ENCODE measurements at regions not wholly inside any gene's neighbourhood (a gene's known extent, or its start where the extent isn't known, plus 50 kb on each side); places are given as distances from the start of the nearest gene placed in this dataset.
"Not testable (repeated sequence)": the region's sequence is repeated elsewhere in the genome, so short reads cannot be mapped to it uniquely, and the experiment has no call there.

DNA sequence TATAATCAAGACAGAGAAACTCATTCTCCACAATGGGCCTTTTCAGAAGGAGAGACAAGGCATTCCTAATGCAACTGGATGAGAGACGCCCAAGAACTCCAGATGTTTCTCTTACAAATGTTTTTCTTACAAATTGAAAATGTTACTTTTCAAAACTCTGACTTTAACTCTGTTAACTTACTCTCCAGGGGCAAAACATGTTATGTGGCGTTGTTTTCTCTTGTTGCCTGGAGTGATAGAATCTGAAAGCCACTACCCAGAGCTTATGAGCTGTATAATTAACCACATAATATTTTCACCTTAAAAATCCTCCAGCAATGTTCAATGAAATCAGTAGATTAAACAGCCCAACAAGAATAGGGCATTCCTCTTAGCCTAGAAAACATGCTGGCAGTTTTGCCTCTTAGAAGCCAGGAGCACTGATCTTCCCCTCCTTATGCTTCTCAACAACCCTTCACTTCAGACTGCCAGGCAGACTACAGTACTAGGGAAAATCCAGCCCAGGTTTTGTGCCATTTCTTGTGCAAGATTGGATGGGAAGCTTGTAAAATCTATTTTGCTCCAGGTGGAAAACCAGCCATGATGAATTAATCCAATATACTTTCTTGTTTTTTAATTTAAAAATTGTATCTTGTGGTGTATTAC, 186.7 kb upstream of the GADL1 start:
- Histone ChIP-seq H3K4me1 (ENCODE audit: control insufficient read depth in 1 of 2, insufficient read depth in 2 of 2, low read length in 2 of 2) (no peaks in the 10 kb centered on the region), H3K4me3 (ENCODE audit: low read depth in 1 of 2, low read length in 2 of 2) (no peak overlapping the region), H3K36me3 (ENCODE audit: control insufficient read depth in 1 of 2, insufficient read depth in 2 of 2, low read length in 2 of 2) (no peaks in the 10 kb centered on the region), H3K27ac (ENCODE audit: low read length) (no peak overlapping the region), H3K27me3 (ENCODE audit: low read depth, low read length) (no peaks in the 10 kb centered on the region), H3K9me3 (ENCODE audit: control insufficient read depth in 1 of 2, low read length in 2 of 2) (no peaks in the 10 kb centered on the region)

DNA sequence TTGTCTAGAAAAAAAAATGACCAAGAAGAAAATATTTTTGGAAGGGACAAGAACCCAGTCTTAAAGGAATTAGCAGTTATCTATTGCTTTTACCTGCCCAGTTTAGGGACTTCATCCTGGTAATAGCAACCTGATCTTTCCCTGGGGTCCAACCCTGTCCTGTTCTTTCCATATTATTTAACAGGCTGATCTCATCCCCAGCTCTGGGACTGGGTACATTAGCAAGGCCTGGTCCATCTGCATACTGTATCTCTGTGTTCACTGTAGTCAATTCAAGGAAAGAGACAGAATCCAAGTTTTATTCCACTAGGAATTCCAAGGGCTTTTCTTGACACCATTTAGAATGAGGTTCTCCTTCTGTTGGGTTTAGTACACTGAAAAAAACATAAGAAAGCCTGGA, 191.7 kb upstream of the GADL1 start:
- H3K27ac ChIP-seq (ENCODE audit: low read length): no peak overlapping the region
- no peaks in the 10 kb centered on the region for H3K27me3 ChIP-seq (ENCODE audit: low read depth, low read length)
- H3K4me1 ChIP-seq (ENCODE audit: control insufficient read depth in 1 of 2, insufficient read depth in 2 of 2, low read length in 2 of 2): no peaks in the 10 kb centered on the region
- no peaks in the 10 kb centered on the region for H3K36me3 ChIP-seq (ENCODE audit: control insufficient read depth in 1 of 2, insufficient read depth in 2 of 2, low read length in 2 of 2)
- H3K4me3 ChIP-seq (ENCODE audit: low read depth in 1 of 2, low read length in 2 of 2): no peak overlapping the region
- no peaks in the 10 kb centered on the region for H3K9me3 ChIP-seq (ENCODE audit: control insufficient read depth in 1 of 2, low read length in 2 of 2)

DNA sequence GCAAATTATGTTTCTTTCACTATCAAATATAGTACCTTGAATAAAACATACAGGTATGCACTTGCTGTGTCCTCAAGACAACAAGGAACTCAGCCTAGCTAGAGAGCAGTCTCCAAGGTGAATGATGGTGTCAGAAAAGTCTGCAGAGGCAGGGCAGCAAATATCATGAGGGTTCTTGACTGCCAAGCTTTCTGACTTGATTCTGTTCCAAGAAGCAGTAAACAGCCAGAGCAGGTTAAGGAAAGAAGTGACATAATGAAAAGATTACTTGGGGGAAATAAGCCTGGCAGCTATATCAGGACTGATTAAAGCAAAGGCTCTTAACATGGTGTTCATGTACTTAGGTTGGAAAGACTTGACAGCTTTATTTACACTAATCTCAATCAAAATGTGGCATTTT, 192.2 kb upstream of the GADL1 start:
- H3K4me1 ChIP-seq (ENCODE audit: control insufficient read depth in 1 of 2, insufficient read depth in 2 of 2, low read length in 2 of 2): no peaks in the 10 kb centered on the region
- H3K27ac ChIP-seq (ENCODE audit: low read length): no peak overlapping the region
- H3K9me3 ChIP-seq (ENCODE audit: control insufficient read depth in 1 of 2, low read length in 2 of 2): no peaks in the 10 kb centered on the region
- H3K36me3 ChIP-seq (ENCODE audit: control insufficient read depth in 1 of 2, insufficient read depth in 2 of 2, low read length in 2 of 2): no peaks in the 10 kb centered on the region
- no peak overlapping the region for H3K4me3 ChIP-seq (ENCODE audit: low read depth in 1 of 2, low read length in 2 of 2)
- H3K27me3 ChIP-seq (ENCODE audit: low read depth, low read length): no peaks in the 10 kb centered on the region

DNA sequence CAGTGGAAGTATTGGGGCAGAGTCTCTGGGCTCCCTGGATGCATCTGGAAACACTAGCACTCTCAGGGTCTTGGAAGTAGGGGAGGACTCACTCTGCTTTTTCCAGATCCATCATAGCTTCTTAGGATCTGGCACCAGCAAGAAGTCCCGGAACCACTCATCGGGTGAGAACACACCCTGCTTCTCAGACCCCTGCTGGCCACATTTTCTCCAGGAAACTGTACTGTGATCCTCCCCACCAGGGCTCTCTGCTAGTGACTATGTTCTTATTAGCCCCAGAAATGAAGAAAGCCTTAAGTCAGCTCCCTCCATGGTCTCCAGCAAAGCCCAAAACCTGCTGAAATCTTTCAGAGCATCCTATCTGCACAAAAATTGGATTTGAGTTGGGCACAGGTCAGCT, 197.3 kb upstream of the GADL1 start:
- H3K4me3 ChIP-seq (ENCODE audit: low read depth in 1 of 2, low read length in 2 of 2): no peak overlapping the region
- no peak overlapping the region for H3K27ac ChIP-seq (ENCODE audit: low read length)
- H3K9me3 ChIP-seq (ENCODE audit: control insufficient read depth in 1 of 2, low read length in 2 of 2): no peaks in the 10 kb centered on the region
- H3K36me3 ChIP-seq (ENCODE audit: control insufficient read depth in 1 of 2, insufficient read depth in 2 of 2, low read length in 2 of 2): no peaks in the 10 kb centered on the region
- H3K27me3 ChIP-seq (ENCODE audit: low read depth, low read length): no peaks in the 10 kb centered on the region
- no peaks in the 10 kb centered on the region for H3K4me1 ChIP-seq (ENCODE audit: control insufficient read depth in 1 of 2, insufficient read depth in 2 of 2, low read length in 2 of 2)

DNA sequence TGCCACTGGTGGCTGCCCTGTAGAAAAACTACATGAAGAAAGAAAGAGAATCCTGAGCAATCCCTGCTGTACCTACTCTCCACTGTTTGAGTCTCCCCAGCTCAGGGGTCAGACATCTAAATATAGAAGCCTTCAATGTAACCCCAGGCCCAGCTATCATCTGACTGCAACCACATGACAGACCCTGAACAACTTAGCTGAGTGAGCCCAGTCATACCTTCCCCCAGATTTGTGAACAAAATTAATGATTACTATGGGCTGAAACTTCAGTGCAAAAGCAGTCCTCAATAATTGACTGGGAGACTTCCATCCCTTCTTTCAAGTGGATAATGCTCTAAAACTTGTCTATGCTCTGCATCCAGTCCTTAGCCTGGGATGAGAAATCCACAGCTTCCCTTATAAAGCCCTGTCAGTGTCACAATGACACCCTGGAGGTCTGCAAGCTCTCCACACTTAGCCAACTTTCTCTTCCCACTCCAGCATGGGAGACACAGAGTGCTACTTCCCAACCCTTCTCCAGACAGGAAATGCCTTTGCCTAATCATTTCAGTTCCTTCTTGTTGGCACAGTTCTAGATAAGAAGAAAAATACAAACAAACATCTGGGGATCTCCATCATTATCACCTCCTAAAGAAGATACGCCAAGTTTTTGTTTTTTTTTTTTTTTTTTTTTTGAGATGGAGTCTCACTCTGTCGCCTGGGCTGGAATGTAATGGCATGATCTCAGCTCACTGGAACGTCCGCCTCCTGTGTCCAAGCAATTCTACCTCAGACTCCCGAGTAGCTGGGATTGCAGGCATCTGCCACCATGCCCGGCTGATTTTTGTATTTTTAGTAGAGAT, 198.5 kb upstream of the GADL1 start:
- Histone ChIP-seq H3K9me3 (ENCODE audit: control insufficient read depth in 1 of 2, low read length in 2 of 2) (no peaks in the 10 kb centered on the region), H3K4me3 (ENCODE audit: low read depth in 1 of 2, low read length in 2 of 2) (no peak overlapping the region), H3K36me3 (ENCODE audit: control insufficient read depth in 1 of 2, insufficient read depth in 2 of 2, low read length in 2 of 2) (no peaks in the 10 kb centered on the region), H3K27me3 (ENCODE audit: low read depth, low read length) (no peaks in the 10 kb centered on the region), H3K27ac (ENCODE audit: low read length) (no peak overlapping the region), H3K4me1 (ENCODE audit: control insufficient read depth in 1 of 2, insufficient read depth in 2 of 2, low read length in 2 of 2) (no peaks in the 10 kb centered on the region)

DNA sequence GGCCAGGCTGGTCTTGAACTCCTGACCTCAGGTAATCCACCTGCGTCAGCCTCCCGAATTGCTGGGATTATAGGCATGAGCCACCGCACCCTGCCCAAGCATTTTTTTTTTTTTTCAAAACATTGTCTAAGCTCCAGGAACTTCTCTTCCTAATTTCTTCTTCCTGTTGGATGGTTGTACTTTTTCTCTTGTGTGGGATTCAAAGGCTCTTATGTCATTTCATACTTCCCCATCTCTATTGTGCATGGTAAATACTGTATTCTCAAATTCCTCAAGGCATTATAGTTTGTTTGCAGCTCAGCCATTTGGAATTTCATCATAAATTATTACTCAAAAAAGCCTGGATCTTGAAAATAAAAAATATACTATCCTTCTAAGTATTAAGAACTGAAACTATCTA, 199.1 kb upstream of the GADL1 start:
- Histone ChIP-seq H3K36me3 (ENCODE audit: control insufficient read depth in 1 of 2, insufficient read depth in 2 of 2, low read length in 2 of 2) (no peaks in the 10 kb centered on the region), H3K27ac (ENCODE audit: low read length) (no peak overlapping the region), H3K4me3 (ENCODE audit: low read depth in 1 of 2, low read length in 2 of 2) (no peak overlapping the region), H3K4me1 (ENCODE audit: control insufficient read depth in 1 of 2, insufficient read depth in 2 of 2, low read length in 2 of 2) (no peaks in the 10 kb centered on the region), H3K27me3 (ENCODE audit: low read depth, low read length) (no peaks in the 10 kb centered on the region), H3K9me3 (ENCODE audit: control insufficient read depth in 1 of 2, low read length in 2 of 2) (no peaks in the 10 kb centered on the region)

DNA sequence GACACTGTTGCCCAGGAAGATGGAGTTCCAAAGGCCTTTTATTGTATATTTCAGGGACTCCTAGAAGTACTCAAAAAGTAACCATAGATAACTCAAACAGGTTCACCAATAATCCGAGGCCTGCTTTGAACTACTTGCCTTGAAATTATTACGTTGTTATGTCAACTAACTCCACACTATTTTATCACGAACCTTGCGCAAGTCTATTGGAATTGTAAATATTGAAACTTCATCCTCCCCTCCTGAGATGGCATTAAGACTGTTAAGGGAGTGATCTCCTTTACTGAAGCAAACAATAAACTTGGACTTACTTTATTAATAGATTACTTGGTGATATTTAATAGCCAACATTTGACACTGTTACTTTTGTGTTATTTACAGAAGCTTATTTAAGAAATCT, 199.6 kb upstream of the GADL1 start:
- no peak overlapping the region for H3K27ac ChIP-seq (ENCODE audit: low read length)

DNA sequence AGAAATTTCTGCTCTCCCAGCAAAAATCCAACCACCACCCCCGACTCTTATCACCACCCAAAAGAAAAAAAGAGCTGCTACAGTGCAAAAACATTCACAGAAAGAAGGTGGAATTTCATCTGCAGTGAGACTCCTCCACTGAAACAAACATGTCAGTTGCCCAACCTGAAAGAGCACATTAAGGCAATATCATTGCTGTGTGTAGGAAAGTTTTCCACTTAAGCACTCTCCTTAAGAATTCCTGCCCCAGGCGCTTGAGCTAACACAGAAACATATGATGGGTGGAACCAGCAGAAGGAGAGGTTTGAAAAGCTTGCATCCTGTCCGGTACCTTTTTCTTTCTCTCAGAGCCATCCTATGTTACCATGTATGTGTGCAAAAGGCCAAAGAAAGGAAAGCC, 200.8 kb upstream of the GADL1 start:
- Histone ChIP-seq H3K27ac (ENCODE audit: low read length) (no peak overlapping the region), H3K4me1 (ENCODE audit: control insufficient read depth in 1 of 2, insufficient read depth in 2 of 2, low read length in 2 of 2) (no peaks in the 10 kb centered on the region), H3K27me3 (ENCODE audit: low read depth, low read length) (no peaks in the 10 kb centered on the region), H3K36me3 (ENCODE audit: control insufficient read depth in 1 of 2, insufficient read depth in 2 of 2, low read length in 2 of 2) (no peaks in the 10 kb centered on the region), H3K4me3 (ENCODE audit: low read depth in 1 of 2, low read length in 2 of 2) (no peak overlapping the region), H3K9me3 (ENCODE audit: control insufficient read depth in 1 of 2, low read length in 2 of 2) (no peaks in the 10 kb centered on the region)

More for the DNA sequence above, 199.6 kb upstream of the GADL1 start:
- Histone ChIP-seq H3K4me3 (ENCODE audit: low read depth in 1 of 2, low read length in 2 of 2) (no peak overlapping the region), H3K36me3 (ENCODE audit: control insufficient read depth in 1 of 2, insufficient read depth in 2 of 2, low read length in 2 of 2) (no peaks in the 10 kb centered on the region), H3K27me3 (ENCODE audit: low read depth, low read length) (no peaks in the 10 kb centered on the region), H3K4me1 (ENCODE audit: control insufficient read depth in 1 of 2, insufficient read depth in 2 of 2, low read length in 2 of 2) (no peaks in the 10 kb centered on the region), H3K9me3 (ENCODE audit: control insufficient read depth in 1 of 2, low read length in 2 of 2) (no peaks in the 10 kb centered on the region)

DNA sequence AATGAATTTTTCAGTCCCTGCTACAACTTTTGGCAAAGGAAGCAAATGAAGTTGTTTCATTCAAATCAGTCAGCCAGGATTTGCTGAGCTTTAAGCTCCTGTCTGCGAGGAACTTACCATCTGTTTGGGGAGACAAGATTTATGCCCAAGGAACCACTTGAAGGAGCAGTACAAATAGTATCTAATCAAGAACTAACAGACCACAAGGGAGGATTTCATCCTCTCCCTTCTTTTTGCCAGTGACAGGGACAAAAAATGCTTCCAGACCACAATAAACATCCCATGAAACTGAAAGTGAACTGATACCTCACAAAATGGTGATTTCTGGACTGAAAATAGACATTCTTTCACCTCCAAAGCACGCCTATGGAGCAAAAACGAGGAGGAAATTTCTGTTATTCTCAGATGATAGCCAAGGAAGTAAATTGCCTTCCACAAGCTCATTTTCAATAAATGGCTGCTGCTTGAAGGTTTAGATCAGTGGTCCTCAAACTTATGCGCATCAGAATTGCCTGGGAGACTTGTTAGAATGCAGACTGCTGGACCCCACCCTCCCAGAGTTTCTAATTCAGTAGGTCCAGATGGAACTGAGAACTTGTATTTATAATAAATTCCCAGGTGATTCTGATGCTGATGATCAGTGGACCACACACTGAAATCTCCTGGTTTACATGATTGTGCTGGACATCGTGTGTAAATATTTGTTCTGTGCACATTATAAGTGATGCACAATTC, 202.4 kb upstream of the GADL1 start:
- no peaks in the 10 kb centered on the region for H3K4me1 ChIP-seq (ENCODE audit: control insufficient read depth in 1 of 2, insufficient read depth in 2 of 2, low read length in 2 of 2)
- H3K4me3 ChIP-seq (ENCODE audit: low read depth in 1 of 2, low read length in 2 of 2): no peak overlapping the region

DNA sequence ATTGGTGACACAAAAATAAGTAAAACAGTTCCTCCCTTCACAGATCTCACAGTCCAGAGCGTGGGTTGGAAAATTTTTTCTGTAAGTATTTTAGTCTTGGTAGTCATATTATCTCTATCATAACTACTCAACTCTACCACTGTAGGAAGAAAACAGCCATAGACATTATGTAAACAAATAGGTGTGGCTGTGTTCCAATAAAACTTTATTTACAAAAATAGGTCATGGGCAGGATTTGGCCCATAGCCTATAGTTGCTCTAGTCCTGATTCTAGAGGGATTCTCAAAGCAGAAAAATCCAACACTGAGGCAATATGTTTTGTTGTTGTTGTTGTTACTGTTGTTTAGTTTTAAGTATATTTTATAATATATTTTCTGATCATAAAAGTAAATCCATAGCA, 206.1 kb upstream of the GADL1 start:
- Histone ChIP-seq H3K9me3 (ENCODE audit: control insufficient read depth in 1 of 2, low read length in 2 of 2) (no peaks in the 10 kb centered on the region), H3K27ac (ENCODE audit: low read length) (no peak overlapping the region), H3K27me3 (ENCODE audit: low read depth, low read length) (no peaks in the 10 kb centered on the region), H3K36me3 (ENCODE audit: control insufficient read depth in 1 of 2, insufficient read depth in 2 of 2, low read length in 2 of 2) (no peaks in the 10 kb centered on the region), H3K4me1 (ENCODE audit: control insufficient read depth in 1 of 2, insufficient read depth in 2 of 2, low read length in 2 of 2) (no peaks in the 10 kb centered on the region), H3K4me3 (ENCODE audit: low read depth in 1 of 2, low read length in 2 of 2) (no peak overlapping the region)

More for the DNA sequence above, 202.4 kb upstream of the GADL1 start:
- Histone ChIP-seq H3K27me3 (ENCODE audit: low read depth, low read length) (no peaks in the 10 kb centered on the region), H3K9me3 (ENCODE audit: control insufficient read depth in 1 of 2, low read length in 2 of 2) (no peaks in the 10 kb centered on the region), H3K36me3 (ENCODE audit: control insufficient read depth in 1 of 2, insufficient read depth in 2 of 2, low read length in 2 of 2) (no peaks in the 10 kb centered on the region), H3K27ac (ENCODE audit: low read length) (no peak overlapping the region)

DNA sequence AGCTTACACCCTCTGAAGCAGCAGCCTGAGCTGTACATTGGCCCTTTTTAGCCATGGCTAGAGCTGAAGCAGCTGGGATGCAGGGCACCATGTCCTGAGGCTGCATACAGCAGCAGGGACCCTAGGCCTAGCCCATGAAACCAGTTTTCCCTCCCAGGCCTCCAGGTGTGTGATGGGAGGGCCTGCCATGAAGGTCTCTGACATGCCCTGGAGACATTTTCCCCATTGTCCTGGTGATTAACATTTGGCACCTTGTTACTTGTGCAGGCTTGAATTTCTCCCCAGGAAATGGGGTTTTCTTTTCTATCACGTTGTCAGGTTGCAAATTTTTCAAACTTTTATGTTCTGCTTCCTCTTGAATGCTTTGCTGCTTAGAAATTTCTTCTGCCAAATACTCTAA, 206.8 kb upstream of the GADL1 start:
- H3K9me3 ChIP-seq (ENCODE audit: control insufficient read depth in 1 of 2, low read length in 2 of 2); H3K4me3 ChIP-seq (ENCODE audit: low read depth in 1 of 2, low read length in 2 of 2); H3K4me1 ChIP-seq (ENCODE audit: control insufficient read depth in 1 of 2, insufficient read depth in 2 of 2, low read length in 2 of 2); H3K27ac ChIP-seq (ENCODE audit: low read length); H3K36me3 ChIP-seq (ENCODE audit: control insufficient read depth in 1 of 2, insufficient read depth in 2 of 2, low read length in 2 of 2); H3K27me3 ChIP-seq (ENCODE audit: low read depth, low read length): not testable (repeated sequence)

Data from muscle layer of duodenum (tissue), 2 donors.